Prostate gland (tissue), 2 donors: ENCODE measurements at regions not wholly inside any gene's neighbourhood (a gene's known extent, or its start where the extent isn't known, plus 50 kb on each side); places are given as distances from the start of the nearest gene placed in this dataset.
"Not testable (repeated sequence)": the region's sequence is repeated elsewhere in the genome, so short reads cannot be mapped to it uniquely, and the experiment has no call there.

ENCODE experiments used
- POLR2A ChIP-seq: fragments of 450-650 bp; IDR thresholded peaks from one replicate; pipeline ENCODE4 v1.6.1; 2016; ENCODE audit warnings: antibody characterized with exemption, mild to moderate bottlenecking
- POLR2AphosphoS5 ChIP-seq: sonication (generic); formaldehyde crosslinking; IDR thresholded peaks from one replicate; pipeline ENCODE4 v1.6.1; 2017; ENCODE audit warnings: antibody characterized with exemption
- TF ChIP-seq, protein P1 (sequence below), 4 experiments: fragments of 200-600 bp in 2 of 4; fragments of 450-650 bp in 2 of 4; sonication (generic) in 2 of 4; IDR thresholded peaks; 1 replicate in 3 of 4; 2 replicates in 1 of 4; pipeline ENCODE4 v1.5.1; 2016 to 2019; ENCODE audit warnings: antibody characterized with exemption in 4 of 4, mild to moderate bottlenecking in 2 of 4, moderate library complexity in 2 of 4

DNA sequence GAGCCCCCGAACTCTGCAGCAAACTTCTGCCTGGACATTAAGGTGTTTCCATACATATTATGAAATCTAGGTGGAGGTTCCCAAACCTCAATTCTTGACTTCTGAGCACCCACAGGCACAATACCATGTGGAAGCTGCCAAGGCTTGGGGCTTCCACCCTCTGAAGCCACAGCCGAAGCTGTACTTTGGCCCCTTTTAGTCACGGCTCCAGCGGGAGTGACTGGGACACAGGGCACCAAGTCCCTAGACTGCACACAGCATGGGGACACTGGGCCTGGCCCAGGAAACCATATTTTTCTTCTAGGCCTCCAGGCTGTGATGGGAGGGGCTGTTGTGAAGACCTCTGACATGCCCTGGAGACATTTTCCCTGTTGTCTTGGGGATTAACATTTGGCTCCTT, 373.8 kb downstream of the ZNF674 start:
- TF ChIP-seq, protein P1, sequence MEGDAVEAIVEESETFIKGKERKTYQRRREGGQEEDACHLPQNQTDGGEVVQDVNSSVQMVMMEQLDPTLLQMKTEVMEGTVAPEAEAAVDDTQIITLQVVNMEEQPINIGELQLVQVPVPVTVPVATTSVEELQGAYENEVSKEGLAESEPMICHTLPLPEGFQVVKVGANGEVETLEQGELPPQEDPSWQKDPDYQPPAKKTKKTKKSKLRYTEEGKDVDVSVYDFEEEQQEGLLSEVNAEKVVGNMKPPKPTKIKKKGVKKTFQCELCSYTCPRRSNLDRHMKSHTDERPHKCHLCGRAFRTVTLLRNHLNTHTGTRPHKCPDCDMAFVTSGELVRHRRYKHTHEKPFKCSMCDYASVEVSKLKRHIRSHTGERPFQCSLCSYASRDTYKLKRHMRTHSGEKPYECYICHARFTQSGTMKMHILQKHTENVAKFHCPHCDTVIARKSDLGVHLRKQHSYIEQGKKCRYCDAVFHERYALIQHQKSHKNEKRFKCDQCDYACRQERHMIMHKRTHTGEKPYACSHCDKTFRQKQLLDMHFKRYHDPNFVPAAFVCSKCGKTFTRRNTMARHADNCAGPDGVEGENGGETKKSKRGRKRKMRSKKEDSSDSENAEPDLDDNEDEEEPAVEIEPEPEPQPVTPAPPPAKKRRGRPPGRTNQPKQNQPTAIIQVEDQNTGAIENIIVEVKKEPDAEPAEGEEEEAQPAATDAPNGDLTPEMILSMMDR (IDR thresholded peaks at IDR 0.05): not testable (repeated sequence)
- not testable (repeated sequence) for TF ChIP-seq POLR2A, POLR2AphosphoS5
